OCI-LY3 (cell line): ENCODE measurements at regions not wholly inside any gene's neighbourhood (a gene's known extent, or its start where the extent isn't known, plus 50 kb on each side); places are given as distances from the start of the nearest gene placed in this dataset.

ENCODE experiments used
- H2AFZ ChIP-seq: fragments of 200-600, 300-600 bp; shearing (Covaris generic); 2 replicates; pipeline ENCODE4 v1.6.0; 2014; ENCODE audit warnings: antibody characterized with exemption, low read depth, low read length
- H3K27ac ChIP-seq: fragments of 200-600, 300-600 bp; sonication (generic); 2 replicates; pipeline ENCODE4 v1.5.1; 2014; ENCODE audit warnings: mild to moderate bottlenecking, low read length, moderate library complexity, mixed read lengths
- H3K27me3 ChIP-seq: fragments of 200-600, 300-600 bp; sonication (generic); 2 replicates; pipeline ENCODE4 v1.6.1; 2014; ENCODE audit warnings: low read depth, low read length, mixed read lengths
- H3K36me3 ChIP-seq: fragments of 200-600, 300-600 bp; sonication (generic); replicated peaks from 2 replicates; pipeline ENCODE3; 2014; ENCODE audit warnings: low read depth, low read length, mixed read lengths
- H3K4me1 ChIP-seq: fragments of 300-600, 200-600 bp; sonication (generic); 2 replicates; pipeline ENCODE4 v1.6.1; 2014; ENCODE audit warnings: low read length, mixed read lengths
- H3K4me2 ChIP-seq: fragments of 200-600, 300-600 bp; sonication (generic); 2 replicates; pipeline ENCODE4 v1.6.1; 2014; ENCODE audit warnings: low read length, mixed read lengths
- H3K4me3 ChIP-seq: fragments of 300-600, 200-600 bp; sonication (generic); 2 replicates; pipeline ENCODE4 v1.5.1; 2014; ENCODE audit warnings: antibody characterized with exemption, mild to moderate bottlenecking, low read length, moderate library complexity
- H3K79me2 ChIP-seq: fragments of 300-600, 200-600 bp; shearing (Covaris generic); 2 replicates; pipeline ENCODE4 v1.6.1; 2014; ENCODE audit warnings: mild to moderate bottlenecking, low read length, mixed read lengths
- H3K9ac ChIP-seq: fragments of 300-600, 200-600 bp; shearing (Covaris generic); 2 replicates; pipeline ENCODE4 v1.6.0; 2014; ENCODE audit warnings: mild to moderate bottlenecking, low read length, moderate library complexity
- H3K9me3 ChIP-seq: fragments of 200-600, 300-600 bp; shearing (Covaris generic); 2 replicates; pipeline ENCODE4 v1.6.1; 2014; ENCODE audit warnings: low read length, mixed read lengths; ENCODE audit not compliant: insufficient read depth
- H4K20me1 ChIP-seq: fragments of 200-600, 300-600 bp; sonication (generic); 2 replicates; pipeline ENCODE4 v1.6.1; 2016; ENCODE audit warnings: low read length, mixed read lengths; ENCODE audit not compliant: insufficient read depth
- CTCF ChIP-seq: fragments of 200-600, 300-600 bp; sonication (generic); IDR thresholded peaks from 2 replicates; pipeline ENCODE4 v1.5.1; 2014; ENCODE audit warnings: antibody characterized with exemption, low read length, low read depth
- EZH2phosphoT487 ChIP-seq: fragments of 200-600 bp; shearing (Covaris generic); IDR thresholded peaks from 2 replicates; pipeline ENCODE4 v1.6.1; 2018; ENCODE audit warnings: antibody characterized with exemption, mixed run types, low read depth

GRCh38 chr3:187833799-187834578, 88.7 kb upstream of the BCL6 start:
- H3K79me2 ChIP-seq: no peaks in the 10 kb centered on the region
- H3K27me3 ChIP-seq: 0 out of 2 replicates have a peak, but pooled peaks cover 2% of the 10 kb centered on the region
- H3K4me2 ChIP-seq: peak overlapping the region; percentile 33
- H3K36me3 ChIP-seq: no peaks in the 10 kb centered on the region
- no peaks in the 10 kb centered on the region for H3K9me3 ChIP-seq
- peak overlapping the region; percentile 14; the same call in 1 of the 2 replicates for H3K9ac ChIP-seq
- no peak overlapping the region for H2AFZ ChIP-seq
- TF ChIP-seq CTCF (no peak), EZH2phosphoT487 (no peak)
- H4K20me1 ChIP-seq: no peaks in the 10 kb centered on the region
- H3K4me1 ChIP-seq: peaks cover 33% of the 10 kb centered on the region
- peak overlapping the region; percentile 1; the same call in 1 of the 2 replicates for H3K4me3 ChIP-seq
- peak overlapping the region; percentile 31 for H3K27ac ChIP-seq

GRCh38 chr3:187836823-187837770, 91.8 kb upstream of the BCL6 start:
- Histone ChIP-seq H4K20me1 (no peaks in the 10 kb centered on the region), H3K36me3 (no peaks in the 10 kb centered on the region), H3K9ac (no peak overlapping the region), H3K4me2 (no peak overlapping the region), H3K4me3 (no peak overlapping the region), H3K27ac (no peak overlapping the region), H2AFZ (no peak overlapping the region), H3K9me3 (no peaks in the 10 kb centered on the region), H3K27me3 (peaks cover 3% of the 10 kb centered on the region; the same call in 1 of the 2 replicates), H3K4me1 (peaks cover 30% of the 10 kb centered on the region), H3K79me2 (no peaks in the 10 kb centered on the region)
- TF ChIP-seq EZH2phosphoT487: no peak
- TF ChIP-seq CTCF: no peak

- no peak overlapping the region for H3K4me3 ChIP-seq
These were observed 92.8 kb upstream of the BCL6 start for GRCh38 chr3:187838016-187838540.

More at GRCh38 chr3:187838016-187838540, 92.8 kb upstream of the BCL6 start:
- H3K9ac ChIP-seq: no peak overlapping the region
- H3K4me2 ChIP-seq: peak overlapping the region; percentile 27; the same call in 1 of the 2 replicates
- peaks cover 3% of the 10 kb centered on the region; the same call in 1 of the 2 replicates for H3K27me3 ChIP-seq
- H3K27ac ChIP-seq: no peak overlapping the region
- no peaks in the 10 kb centered on the region for H3K9me3 ChIP-seq
- H3K4me1 ChIP-seq: peaks cover 26% of the 10 kb centered on the region
- no peaks in the 10 kb centered on the region for H3K36me3 ChIP-seq
- H3K79me2 ChIP-seq: no peaks in the 10 kb centered on the region
- TF ChIP-seq CTCF (no peak), EZH2phosphoT487 (no peak)
- H2AFZ ChIP-seq: no peak overlapping the region
- H4K20me1 ChIP-seq: no peaks in the 10 kb centered on the region
